ENCODE measurements at regions not wholly inside any gene's neighbourhood (a gene's known extent, or its start where the extent isn't known, plus 50 kb on each side); places are given as distances from the start of the nearest gene placed in this dataset.

GRCh38 chr2:117702098-117702497, 112.4 kb upstream of the DDX18 start:
- TF ChIP-seq CTCF (IDR thresholded peaks at IDR 0.05) (no peak), EP300 (IDR thresholded peaks at IDR 0.05) (no peak), POLR2A (IDR thresholded peaks at IDR 0.05) (no peak)

Data from suprapubic skin (tissue), 3 donors.